ENCODE measurements at regions not wholly inside any gene's neighbourhood (a gene's known extent, or its start where the extent isn't known, plus 50 kb on each side); places are given as distances from the start of the nearest gene placed in this dataset.

DNA sequence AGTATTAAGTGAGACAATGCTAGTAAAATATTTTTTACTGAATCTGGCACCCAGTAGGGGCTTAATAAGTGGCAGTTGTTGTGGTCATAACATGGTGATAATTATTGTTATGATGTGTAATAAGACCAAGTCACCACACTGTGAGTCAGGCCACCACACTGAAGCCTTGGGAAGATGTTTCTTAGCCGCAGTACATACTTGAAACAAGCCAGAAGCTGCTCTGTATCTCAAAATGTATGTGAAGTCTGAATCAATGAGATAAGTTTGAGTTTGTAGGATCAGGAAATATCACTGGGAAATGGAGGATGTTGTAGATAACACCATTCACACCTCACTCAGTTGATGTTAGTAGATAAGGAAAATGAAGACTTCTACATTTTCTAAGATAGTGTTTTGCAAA is 51.3 kb upstream of the PTPN3 start:
- no peak for DNase-seq

DNA sequence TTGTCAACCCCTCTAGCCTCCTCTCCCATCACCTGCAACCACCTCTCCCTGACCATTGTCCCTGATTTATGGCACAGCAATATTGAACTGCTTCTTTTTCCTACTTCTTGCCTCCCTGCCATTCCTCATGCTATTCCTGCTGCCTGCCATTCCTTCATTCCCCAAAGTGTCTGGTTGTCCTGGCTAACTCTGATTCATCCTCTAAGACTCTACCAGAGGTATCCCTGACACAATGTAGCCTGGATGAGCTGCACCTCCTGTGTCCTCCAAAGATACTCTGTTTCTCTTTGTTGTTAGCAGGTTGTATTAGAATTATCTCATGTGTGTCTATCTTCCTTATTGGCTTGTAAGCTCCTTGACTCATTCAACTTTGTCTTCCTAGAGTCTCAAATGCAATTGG is 53.5 kb upstream of the PTPN3 start:
- no peak for DNase-seq

DNA sequence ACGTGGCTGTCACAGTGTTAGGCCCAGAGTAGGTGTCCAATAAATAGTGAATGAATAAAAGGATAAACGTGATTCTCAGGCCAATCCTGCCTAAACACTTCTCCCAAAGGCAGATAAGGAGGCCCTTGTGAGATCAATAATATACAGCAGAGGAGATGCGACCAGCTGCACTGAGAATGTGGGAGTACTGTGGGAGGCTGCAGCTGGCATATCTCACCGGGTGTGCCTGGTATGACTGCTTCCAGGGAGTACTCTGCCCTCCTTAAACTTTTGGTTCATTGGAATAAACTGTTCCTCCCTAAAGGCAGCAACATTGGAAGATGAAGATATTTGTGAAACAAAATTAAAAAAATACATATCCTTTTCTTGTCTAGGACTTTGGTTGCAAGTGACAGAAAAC is 57.1 kb upstream of the PTPN3 start:
- DNase-seq: no peak

DNA sequence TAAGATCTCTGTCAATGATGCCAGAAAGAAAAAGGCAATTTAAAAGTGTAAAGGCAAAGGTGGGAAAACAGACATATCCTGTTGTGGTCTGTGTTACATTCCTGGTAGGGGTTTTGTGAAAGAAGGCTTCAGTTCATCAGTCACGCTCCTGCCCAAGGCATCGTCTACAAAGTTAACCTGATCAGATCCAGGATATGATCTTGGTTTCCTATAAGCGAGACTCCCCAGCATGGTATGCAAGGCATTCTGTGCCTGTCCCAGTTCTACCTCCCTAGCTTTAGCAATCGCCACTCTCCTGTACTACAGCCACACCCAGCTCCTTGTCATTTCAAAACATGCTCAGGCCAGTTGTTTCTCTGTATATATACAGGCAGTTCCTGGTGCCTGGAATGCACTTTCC is 58.0 kb upstream of the PTPN3 start:
- no peak for DNase-seq

DNA sequence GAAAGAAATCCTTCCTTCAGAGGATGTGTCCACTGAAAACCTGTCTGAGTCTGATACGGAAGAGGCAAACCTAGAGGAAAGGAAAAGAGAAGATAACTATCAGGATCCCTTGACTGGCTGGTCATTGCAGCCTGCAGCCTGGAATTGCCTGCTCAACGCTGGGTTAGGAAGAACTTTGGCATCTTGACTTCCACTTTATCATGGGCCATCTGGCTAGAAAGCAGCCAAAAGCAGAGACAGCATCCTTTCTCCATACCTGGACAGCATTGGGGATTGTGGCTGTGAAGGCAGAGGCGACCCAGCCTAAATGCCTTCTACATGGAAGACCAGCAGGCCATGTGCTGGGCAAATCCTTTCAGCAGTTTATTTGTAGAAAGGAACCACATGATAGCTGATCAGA is 58.7 kb upstream of the PTPN3 start:
- DNase-seq: no peak

DNA sequence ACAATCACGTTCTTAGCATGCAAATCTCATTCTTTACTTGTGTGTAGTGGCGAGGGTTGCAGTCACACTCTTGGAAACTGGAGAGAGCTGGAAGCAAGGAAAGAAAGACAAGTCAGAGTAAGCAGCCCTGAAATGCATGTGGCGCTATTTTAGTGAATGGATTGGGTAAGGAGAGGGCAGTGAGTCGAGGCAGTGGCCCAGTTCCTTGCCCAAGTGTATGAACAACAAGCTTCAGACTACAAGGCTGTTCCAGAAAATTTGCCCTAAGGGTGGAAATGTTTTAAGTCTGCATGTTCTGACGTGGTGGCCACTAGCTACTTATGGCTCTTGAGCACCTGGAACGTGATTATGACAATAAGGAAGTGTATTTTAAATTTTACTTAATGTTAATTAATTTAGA is 59.4 kb upstream of the PTPN3 start:
- DNase-seq: no peak

DNA sequence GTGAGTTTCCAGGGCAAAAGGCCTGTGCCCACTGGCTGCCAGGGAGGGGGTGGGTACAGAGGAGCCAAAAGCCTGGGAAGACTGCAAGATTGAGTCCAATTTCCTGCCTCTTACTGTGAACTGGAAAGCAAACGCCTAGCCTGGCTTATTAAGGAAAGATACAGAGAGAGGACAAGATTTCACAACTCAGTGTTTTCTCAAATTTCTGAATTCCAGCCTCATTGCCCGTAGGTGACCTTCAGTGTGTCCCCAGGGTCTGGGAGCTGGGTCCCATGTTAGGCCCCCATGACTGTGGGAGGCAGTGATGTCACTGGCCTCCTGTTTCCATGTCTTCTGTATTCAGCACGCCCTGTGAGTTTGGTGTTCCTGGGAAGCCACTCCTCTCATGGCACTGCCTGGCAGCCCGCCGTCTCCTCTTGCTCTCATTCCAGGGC is 60.6 kb upstream of the PTPN3 start:
- DNase-seq: no peak

DNA sequence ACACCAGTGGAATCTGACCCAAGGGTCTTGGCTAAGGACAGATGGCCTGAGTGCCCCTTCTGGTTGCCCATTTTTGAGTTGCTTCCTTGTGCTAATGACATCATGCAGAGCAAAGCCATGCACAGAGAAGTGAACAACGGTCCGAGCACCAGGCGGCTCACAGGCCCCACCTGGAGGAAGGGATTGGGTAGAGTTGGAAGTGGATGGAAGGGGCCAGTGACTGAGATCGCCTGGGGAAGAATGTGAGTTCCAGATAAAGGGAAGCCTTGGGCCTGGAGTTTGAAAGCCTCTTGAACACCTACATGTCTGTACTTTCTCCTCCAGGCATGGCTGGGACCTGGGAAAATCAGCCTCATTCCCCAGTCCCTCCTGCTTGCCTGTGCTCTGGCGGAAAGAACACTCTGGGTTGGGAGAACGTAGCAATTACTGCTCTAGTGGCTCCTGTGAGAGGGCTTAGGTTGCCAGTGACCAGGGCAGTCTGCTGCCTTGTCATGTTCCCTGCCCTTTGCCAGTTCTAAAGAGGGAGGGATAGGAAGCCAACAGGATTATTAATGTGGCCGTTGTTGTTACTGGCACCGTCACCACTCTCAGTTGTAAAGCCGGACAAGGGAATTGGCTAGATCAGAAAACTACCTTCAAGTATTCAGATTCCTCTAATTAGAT is 62.5 kb upstream of the PTPN3 start:
- DNase-seq: no peak

DNA sequence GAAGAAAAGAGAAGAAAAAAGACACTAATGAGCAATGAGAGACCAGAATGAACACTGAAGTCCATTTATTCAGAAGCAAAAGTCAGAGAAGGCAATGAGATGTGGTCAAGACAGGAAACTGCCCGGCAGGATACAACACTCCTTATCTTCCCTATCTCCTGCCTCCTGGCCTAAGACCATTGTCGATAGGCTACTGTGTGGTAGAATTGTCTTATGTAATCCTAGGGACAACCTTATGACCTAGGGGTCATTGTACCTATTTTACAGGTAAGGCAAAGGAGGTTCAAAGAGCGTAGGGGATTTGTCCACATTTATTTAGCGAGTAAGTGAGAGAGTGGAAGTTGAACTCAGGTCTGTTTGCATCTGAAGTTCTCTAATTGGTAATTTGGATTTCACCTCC is 63.0 kb upstream of the PTPN3 start:
- no peak for DNase-seq

DNA sequence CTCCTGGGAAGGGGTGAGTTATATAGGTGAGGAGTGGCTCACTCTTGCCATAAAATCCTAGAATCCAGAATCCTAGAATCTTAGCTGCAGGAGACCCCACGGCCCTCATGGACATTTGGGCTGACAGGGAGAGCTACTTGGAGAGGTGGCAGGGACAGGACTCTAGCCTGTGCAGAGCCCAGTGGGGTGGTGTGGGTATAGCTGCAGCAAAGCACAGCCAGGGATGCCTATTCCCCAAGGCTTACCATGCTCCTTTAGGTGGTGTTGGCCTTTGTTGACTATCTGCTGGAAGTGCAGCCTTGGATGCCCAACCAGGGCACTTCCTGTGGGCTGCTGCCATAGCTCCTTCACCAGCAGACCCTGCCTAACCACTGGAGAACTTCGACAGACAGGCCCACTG is 70.0 kb upstream of the PTPN3 start:
- no peak for DNase-seq

DNA sequence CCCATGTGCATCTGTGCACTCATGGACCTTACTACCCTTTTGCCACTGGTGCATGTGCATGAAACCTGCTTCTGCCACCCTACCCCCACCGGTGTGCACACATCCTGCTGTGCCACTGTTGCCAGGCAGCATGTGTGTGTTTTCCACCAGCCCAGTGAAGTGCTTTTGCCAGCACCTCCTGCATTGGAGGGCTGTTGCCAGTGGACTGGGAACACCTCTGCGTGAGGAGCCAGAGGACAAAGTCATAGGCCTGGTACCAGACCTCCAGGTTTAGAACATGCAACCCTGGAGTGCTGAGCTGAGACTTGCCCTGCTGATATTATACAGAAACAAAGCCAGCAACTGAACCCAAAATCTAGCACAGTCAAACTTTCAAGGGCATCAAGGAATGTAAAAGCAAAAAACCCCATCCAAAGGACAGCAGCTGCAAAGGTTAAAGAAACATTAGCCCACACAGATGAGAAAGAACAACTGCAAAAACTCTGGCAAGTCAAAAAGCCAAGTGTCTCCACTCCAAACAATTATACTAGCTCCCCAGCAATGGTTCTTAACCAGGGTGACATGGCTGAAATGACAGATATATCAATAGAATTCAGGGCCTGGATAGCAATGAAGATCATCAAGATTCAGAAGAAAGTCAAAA is 70.6 kb upstream of the PTPN3 start:
- no peak for DNase-seq

DNA sequence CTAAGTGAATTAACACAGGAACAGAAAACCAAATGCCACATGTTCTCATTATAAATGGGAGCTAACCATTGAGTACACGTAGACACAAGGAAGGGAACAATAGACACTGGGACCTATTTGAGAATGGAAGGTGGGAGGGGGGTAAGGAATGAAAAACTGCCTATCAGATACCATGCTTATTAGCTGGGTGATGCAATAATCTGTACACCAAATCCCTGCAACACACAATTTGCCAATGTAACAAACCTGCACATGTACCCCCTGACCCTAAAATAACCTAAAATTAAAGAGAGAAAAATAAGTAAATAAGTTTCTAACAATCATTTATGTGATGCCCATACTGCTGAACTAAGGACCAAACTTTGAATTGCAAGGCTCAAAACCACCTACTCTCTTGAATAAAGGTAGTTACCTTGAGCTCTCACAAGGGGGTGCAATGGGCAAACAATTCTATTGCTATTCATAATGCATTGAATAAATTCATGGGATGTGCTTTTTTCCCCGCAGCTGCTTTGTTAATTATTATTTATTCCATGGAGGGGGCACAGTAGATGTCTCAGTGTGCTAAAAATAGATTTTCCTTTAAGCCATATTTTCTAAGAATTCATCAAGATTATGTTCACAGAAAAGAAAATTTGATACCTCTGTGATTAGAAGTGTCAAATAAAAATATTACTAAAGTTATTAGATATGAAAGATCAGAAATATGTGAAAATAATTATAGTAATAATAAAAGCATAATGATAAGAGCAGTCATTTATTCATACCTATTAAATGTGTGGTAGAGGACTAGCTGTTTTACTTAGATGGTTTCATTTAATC is 76.2 kb upstream of the PTPN3 start:
- DNase-seq: peak; percentile 36

DNA sequence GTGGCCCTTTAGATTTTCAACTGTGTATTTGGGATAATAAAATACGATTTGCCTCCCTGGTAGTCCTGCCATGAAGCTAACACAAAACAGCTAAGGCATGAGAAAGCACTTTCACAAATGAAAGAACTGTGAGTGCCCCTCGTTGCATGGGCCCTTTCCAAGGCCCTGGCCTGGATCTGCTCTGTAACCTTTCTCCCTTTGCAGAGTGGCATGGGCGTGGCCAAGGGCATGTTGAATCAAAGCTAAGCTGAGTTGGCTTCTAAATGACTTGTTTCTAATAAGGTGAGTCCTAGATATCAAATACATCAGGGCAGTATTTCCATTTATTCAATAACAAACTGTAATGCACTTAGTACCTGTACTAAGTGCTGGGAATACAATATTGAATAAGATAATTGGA is 78.7 kb upstream of the PTPN3 start:
- no peak for DNase-seq

DNA sequence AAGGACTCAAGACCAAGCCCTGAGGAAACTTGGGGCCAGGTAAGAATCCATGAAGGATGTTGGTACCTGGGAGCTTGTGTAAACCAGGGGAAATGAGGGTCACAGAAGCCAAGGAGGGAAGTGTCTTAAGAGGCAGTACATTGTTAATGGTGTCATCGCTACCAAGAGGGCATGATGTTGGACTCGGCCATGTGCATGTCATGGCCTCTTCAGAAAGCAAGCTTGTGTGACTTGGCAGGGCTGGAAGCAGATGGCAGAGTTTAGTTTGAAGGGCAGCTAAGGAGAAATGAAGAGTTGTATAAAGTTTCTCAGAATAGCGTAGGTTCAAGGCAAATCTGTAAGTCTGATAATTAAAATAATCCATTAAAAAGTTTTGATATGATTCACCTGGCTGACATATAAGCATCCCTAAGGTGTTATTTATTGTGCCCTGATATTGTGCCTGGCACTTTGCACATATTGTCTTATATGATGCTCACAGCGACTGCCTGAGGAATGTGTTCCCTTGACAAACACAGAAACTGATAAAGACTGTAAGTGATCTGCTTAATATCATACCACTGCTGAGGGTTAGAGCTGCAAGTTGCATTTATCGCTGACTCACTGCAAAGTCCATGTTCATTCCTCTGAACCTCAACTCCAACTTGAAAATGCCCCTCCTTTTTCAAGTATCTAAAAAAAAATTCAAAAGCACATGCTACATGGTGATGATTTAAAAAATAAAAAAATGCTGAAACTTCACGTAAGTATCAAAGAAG is 81.3 kb upstream of the PTPN3 start:
- no peak for DNase-seq

DNA sequence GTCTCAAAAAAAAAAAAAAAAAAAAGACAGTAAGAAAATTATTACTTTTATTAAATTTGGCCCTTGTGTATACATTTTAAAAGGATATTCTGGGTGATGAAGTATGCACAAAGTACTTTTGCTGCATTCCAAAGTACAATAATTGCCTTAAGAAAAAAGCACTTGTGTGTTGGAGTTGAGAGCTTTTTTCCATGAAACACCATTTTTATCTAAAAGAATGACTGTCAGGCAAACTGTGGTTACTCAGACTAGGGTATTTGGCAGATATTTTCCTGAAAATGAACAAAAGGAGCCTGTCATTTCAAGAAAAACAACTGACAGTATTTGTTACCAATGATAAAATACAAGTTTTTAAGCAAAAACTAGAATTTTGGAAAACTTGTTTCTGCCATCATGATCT is 84.3 kb upstream of the PTPN3 start:
- no peak for DNase-seq

DNA sequence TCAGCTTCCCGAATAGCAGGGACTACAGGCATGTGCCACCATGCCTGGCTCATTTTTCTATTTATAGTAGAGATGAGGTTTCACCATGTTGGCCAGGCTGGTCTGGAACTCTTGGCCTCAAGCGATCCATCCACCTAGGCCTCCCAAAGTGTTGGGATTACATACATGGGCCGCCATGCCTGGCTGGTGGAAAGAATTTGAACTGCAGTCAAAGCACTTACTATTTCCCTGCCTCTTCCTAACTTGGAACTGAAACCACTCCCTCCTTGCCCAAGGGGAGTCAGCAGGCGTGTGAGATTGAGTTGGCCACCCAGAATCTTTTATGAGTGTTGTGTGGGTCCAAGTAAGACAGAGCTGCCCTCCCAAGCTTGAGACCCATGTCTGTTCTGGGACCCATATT is 86.1 kb upstream of the PTPN3 start:
- DNase-seq: no peak

DNA sequence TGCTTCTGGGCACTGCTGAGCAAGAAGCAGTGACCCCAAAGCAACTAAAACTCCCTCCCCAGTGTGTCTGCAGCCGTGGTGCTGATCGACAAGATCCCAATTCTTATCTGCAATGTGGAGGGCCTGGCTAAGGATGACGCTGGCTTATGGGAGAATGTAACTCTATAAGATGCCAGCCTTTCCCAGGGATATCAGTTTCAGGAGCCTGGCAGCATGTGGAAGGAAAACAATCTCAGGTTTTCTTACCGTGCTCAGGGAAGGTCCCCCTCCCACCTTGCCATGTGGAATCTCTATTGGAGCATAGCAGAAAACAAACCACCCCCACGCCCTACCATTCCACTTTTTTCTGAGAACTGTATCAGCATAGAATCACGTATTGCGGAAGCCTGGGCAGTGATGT is 87.7 kb upstream of the PTPN3 start:
- DNase-seq: no peak

DNA sequence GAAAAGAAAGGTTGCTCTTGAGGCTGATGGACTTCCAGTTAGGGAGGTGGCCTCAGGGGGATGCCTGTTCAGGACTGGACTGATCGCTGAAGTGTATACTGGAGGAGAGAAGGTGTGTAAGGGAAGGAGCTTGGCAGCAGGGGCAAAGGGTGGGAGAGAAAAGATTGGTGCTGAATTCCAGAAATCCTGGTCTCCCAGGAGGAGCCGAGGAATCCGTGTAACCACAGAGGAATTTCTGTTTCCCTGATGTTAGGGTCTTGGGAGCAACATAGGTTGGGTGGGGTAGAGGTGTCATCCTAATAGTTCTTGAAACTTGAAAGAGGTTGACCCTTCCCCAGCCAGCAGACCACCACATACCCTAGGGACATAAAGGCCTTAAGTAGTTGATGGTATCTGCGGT is 88.9 kb upstream of the PTPN3 start:
- no peak for DNase-seq

DNA sequence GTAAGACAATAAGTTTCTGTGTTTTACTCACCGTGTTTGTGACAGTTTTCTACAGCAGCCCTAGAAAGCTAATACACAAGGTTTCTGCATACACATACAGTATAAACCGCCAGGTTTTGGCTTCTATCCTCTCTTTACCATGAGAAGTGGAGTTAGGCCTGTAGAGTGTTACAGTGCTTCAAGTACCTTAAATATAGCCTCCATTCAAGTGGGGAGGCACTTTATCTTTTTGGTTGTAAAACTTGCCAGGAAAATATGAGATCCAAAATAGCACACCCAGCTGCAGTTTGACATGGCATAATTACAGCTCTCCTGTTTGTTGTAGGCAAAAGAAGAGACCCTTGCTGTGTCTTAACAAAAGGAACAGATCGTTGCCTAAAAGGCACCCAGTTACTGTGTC is 90.3 kb upstream of the PTPN3 start:
- no peak for DNase-seq

DNA sequence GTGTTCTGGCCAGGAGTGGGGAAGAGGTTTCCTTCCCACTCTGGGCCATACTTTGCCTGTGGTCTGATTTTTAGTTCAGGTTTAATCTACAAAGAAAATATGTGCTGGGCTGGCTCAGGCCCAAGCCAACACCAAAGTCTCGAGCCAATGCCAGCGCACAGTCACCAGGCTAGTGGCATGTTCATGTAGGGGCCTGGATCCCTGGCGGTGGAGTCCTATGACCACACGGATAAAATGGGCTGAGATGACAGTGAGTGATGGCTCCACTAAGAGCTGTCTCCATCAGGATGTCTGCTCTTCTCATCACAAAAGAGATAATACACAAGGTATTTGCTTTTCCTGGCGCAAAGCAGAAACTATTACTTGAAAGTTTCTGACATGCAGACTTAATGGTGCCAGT is 92.9 kb upstream of the PTPN3 start:
- DNase-seq: peak; percentile 58

DNA sequence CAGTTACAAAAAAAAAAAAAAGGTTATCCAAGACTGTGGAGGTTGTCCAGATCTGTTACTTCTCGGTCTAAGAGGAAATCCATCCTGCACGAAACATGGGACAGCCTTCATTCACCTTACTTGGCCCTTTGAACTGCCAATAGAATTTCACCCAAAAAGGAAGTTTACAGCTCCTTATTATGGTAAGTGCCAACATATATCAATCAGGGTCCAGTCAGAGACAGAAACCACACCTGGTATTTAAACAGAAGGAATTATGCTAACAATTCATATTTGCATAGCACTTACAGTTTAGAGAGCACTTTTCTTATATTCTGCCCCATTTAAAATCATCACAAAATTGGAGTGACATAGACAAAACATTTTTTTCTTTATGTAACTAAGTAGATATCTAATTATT is 93.6 kb upstream of the PTPN3 start:
- no peak for DNase-seq

DNA sequence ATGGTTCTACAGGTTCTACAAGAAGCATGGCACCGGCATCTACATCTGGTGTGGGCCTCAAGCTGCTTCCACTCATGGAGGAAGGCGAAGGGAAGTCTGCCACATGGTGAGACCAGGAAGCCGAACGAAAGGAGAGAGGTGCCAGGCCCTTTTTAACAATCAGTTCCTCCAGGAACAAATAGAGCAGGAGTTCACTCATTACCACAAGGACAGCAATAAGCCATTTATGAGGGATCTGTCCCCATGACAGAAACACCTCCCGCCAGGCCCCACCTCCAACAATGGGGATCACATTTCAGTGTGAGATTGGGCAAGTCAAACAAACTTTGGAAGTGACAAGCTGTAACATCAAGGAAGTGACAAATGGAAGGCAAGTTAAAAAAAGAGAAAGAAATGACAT is 95.5 kb upstream of the PTPN3 start:
- no peak for DNase-seq

DNA sequence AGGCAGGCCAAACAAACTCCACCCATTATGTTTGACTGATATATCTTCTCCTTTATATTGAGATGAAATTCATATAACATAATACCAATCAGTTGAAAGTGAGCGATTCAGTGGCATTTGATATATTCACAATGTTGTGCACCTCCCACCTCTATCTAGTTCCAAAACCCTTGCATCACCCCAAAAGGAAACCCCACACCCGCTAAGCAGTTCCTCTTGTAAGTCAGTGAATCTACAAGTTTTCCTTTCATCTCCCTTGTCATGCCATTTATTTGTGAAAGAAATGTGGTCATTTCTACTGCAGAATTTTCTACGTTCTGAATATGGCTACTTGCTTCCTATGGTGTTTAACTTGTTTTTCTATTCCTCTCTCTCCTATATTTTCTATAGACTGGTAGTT is 99.4 kb upstream of the PTPN3 start:
- no peak for DNase-seq

DNA sequence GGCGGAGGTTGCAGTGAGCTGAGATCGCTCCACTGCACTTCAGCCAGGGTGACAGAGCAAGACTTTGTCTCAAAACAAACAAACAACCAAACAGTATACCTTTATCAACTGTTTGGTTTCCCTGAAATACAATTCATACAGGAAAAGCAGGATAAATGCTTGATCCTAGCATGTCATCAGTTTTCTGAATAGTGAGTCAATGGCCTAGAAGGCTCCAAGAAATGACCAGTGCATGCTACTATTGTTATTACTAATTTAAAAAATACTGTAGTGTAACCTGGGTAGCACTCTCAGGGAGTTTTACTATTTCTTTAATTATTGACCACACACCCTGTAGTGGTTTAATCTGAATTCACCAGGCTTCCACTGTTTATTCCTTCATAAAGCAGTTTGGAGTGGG is 101.0 kb upstream of the PTPN3 start:
- no peak for DNase-seq

All from NCI-H446 treated with DMSO at 0.1 percent for 48 hours (cell line).